Activated T-cell treated with anti-CD3 and anti-CD28 coated beads, Interleukin-2, amount 50 U/mL, for 4 hours (primary cell): ENCODE measurements at regions not wholly inside any gene's neighbourhood (a gene's known extent, or its start where the extent isn't known, plus 50 kb on each side); places are given as distances from the start of the nearest gene placed in this dataset.

Experiments used
- ATAC-seq, 2 donors: fragments of 200-7000 bp; cut with Tn5 transposase; one replicate each; pipeline ENCODE4 v1.10.0; 2021
- DNase-seq: peaks from one replicate; pipeline ENCODE4 v3.0.0-alpha.2; 2020
- H3K27me3 Mint-ChIP-seq: one replicate; pipeline ENCODE4 v1.8.0; 2021; ENCODE audit warnings: low read depth, mixed read lengths
- H3K36me3 Mint-ChIP-seq: one replicate; pipeline ENCODE4 v1.8.0; 2022; ENCODE audit warnings: mixed read lengths; ENCODE audit not compliant: insufficient read depth
- H3K4me1 Mint-ChIP-seq: one replicate; pipeline ENCODE4 v1.8.0; 2021; ENCODE audit warnings: low read depth, mixed read lengths
- H3K4me3 Mint-ChIP-seq: one replicate; pipeline ENCODE4 v1.8.0; 2021; ENCODE audit warnings: mild to moderate bottlenecking, moderate library complexity, mixed read lengths
- H3K9me3 Mint-ChIP-seq: one replicate; pipeline ENCODE4 v1.8.0; 2021; ENCODE audit warnings: mixed read lengths

- Mint-ChIP-seq H3K4me1 (no peaks in the 10 kb centered on the region), H3K4me3 (no peak overlapping the region), H3K27me3 (peaks cover 5% of the 10 kb centered on the region), H3K9me3 (no peaks in the 10 kb centered on the region), H3K36me3 (no peaks in the 10 kb centered on the region)
- no peak for ATAC-seq
- no peak for DNase-seq
Observed at GRCh38 chr2:120531863-120532600, 186.1 kb downstream of the INHBB start.

- no peaks in the 10 kb centered on the region for H3K4me1 Mint-ChIP-seq
- no peaks in the 10 kb centered on the region for H3K9me3 Mint-ChIP-seq
- H3K27me3 Mint-ChIP-seq, result peaks cover 3% of the 10 kb centered on the region
- H3K4me3 Mint-ChIP-seq, result no peak overlapping the region
- H3K36me3 Mint-ChIP-seq, result no peaks in the 10 kb centered on the region
- DNase-seq (no peak), ATAC-seq (no peak)
Observed at GRCh38 chr2:120533625-120534024, 187.7 kb downstream of the INHBB start.

GRCh38 chr2:120534457-120534856 lies 188.5 kb downstream of the INHBB start:
- Mint-ChIP-seq H3K4me3 (no peak overlapping the region), H3K36me3 (no peaks in the 10 kb centered on the region), H3K27me3 (peaks cover 3% of the 10 kb centered on the region), H3K9me3 (no peaks in the 10 kb centered on the region), H3K4me1 (no peaks in the 10 kb centered on the region)
- ATAC-seq (no peak), DNase-seq (no peak)

- Mint-ChIP-seq H3K27me3 (peaks cover 3% of the 10 kb centered on the region), H3K4me3 (no peak overlapping the region), H3K9me3 (no peaks in the 10 kb centered on the region), H3K4me1 (no peaks in the 10 kb centered on the region), H3K36me3 (no peaks in the 10 kb centered on the region)
- DNase-seq, result no peak
- no peak for ATAC-seq
Observed at GRCh38 chr2:120535081-120535480, 189.1 kb downstream of the INHBB start.

DNA sequence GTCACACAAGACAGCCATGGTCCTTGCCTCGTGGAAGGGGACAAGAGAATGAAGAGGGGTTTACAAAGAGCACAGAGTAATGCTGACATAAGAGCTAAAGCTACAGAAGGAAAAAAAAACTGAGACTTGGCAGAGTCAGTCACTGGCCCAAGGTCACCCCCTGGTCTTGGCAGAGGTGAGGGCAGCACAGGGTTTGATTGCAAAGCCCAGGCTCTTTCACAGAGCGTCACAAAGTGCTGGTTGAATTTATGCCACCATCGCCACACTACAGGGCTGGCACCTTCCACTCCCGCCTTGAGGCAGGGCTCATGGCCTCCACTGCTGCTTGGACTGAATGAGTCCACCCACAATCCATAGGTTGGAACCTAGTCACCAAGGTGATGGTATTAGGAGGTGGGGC lies 190.2 kb downstream of the INHBB start:
- Mint-ChIP-seq H3K27me3 (peaks cover 3% of the 10 kb centered on the region), H3K4me3 (no peak overlapping the region), H3K9me3 (no peaks in the 10 kb centered on the region), H3K4me1 (no peaks in the 10 kb centered on the region), H3K36me3 (no peaks in the 10 kb centered on the region)
- no peak for DNase-seq
- ATAC-seq, result no peak

DNA sequence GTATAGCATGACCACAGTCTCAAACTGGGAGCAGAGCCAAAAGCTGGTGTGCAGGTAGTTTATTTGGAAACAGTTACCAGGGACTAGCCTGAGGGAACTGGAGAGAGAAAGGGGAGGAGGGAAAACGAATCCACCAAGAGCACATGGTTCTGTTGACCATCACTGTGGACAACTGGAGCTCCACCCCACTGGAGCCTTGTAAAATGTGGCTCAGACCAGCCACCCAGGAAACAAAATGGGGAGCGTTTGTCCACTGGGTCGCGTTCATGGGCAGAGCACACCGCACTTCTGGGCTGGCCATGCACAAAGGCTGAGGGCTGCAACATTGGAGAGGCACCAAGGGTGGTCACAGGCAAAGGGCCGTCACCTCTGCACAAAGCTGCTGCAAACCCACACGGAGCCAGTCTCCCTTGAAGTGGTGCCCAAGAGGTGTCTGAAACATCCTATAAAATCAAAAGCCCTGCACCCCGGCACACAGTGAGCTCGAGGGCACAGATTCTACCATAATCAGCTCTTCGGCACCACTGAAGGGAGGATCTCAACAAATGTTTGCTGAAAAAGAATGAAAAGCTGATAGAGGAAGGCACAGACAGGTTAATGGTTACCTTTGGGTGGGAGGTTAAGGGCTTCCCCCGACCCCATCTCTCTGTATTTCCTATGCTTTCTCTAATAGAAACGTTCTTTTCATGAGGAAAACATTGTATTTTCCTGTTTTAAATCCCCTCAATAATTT lies 192.9 kb downstream of the INHBB start:
- no peak for ATAC-seq
- Mint-ChIP-seq H3K4me3 (no peak overlapping the region), H3K4me1 (no peaks in the 10 kb centered on the region), H3K9me3 (no peaks in the 10 kb centered on the region), H3K36me3 (no peaks in the 10 kb centered on the region), H3K27me3 (no peaks in the 10 kb centered on the region)
- no peak for DNase-seq

DNA sequence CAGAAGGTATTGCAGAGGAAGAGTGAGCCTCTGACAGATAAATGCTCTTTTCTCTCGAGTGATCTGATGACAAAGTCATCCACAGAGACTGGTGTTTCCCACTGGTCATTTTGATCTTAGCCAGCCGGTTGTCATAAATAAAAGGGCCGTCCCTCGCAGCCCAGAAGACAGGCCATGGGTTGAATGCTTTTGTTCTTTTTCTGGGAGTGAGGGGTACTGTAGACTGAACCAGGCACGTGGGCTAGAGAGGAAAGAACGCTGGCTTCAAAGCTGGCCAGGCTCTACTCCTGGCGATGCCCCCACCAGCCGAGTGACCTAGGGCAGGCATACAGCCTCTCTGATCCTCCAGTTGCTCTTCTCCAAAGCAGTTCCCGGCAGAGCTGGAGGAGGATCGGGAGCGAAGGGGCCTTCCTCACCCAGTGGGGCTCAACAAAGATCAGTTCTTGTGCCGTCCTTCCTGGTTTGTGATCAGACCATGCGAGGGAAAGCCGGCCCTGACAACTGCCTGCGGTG lies 193.5 kb downstream of the INHBB start:
- Mint-ChIP-seq H3K27me3 (no peaks in the 10 kb centered on the region), H3K4me3 (no peak overlapping the region), H3K36me3 (no peaks in the 10 kb centered on the region), H3K9me3 (no peaks in the 10 kb centered on the region), H3K4me1 (no peaks in the 10 kb centered on the region)
- ATAC-seq (no peak), DNase-seq (no peak)

- DNase-seq (no peak), ATAC-seq (no peak)
- H3K9me3 Mint-ChIP-seq, result no peaks in the 10 kb centered on the region
- no peaks in the 10 kb centered on the region for H3K27me3 Mint-ChIP-seq
- H3K36me3 Mint-ChIP-seq, result no peaks in the 10 kb centered on the region
- no peak overlapping the region for H3K4me3 Mint-ChIP-seq
- H3K4me1 Mint-ChIP-seq, result no peaks in the 10 kb centered on the region
Observed at GRCh38 chr2:120539937-120540718, 194.2 kb downstream of the INHBB start.

DNA sequence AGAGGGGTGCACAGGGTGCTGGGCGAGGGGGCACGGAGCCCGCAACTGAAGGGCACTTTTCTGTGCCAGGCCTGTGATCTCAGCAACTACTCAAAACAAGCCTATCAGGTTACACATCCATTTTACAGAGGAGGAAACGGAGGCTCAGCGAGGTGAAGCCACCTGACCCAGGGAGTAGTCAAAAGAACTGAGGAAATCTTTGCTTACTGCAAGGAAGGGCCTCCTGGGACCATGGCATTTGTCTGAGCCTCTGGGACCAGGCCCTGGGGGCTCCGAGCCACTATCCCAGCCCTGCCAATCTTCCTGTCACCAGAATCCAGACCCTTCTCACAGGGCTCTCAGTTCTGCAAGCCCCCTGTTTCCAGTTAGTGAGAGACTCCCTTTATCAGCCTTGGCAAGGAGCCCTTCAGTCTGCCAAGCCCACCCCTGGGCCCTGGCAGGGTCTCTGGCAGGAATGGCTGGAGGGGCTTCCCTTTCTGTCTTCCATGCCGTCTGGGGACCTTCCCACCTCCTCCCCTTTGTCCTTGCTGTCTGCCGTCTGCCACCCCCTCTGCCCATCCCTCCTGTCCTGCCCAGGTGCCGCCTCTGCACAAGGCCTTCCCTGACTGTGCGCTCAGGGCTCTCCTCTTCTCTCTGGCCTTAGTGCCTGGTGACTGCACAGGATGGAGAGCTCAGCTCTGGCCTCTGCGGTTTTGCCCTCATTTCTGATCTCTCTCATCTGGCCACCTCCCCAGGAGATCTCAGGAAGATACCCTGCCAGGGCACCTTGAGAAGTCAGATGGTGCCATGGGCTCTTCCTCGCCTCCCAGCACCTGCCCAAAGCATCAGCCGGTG lies 194.7 kb upstream of the GLI2 start:
- no peaks in the 10 kb centered on the region for H3K9me3 Mint-ChIP-seq
- no peaks in the 10 kb centered on the region for H3K36me3 Mint-ChIP-seq
- peaks cover under 1% of the 10 kb centered on the region for H3K27me3 Mint-ChIP-seq

DNA sequence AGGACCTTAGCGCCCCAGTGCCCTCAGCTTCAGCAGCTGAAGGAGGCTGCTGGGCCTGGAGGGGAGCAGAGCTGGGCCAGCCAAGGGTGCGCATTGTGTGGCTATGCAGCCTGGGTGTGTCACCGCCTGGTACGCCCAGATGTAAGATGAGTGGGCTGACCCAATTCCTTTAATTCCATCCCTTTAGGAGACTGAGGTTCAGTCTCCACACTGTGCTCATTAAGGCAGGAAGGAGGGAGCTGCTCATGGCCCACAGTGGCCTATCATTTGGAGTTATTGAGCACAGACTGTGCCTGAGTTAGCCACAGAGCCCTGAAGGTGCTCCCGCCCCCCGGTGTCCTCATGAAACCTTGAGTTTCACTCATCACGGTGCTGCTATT lies 194.1 kb upstream of the GLI2 start:
- H3K4me1 Mint-ChIP-seq, result no peaks in the 10 kb centered on the region
- DNase-seq, result no peak
- ATAC-seq, result no peak
- H3K4me3 Mint-ChIP-seq, result no peak overlapping the region
- H3K9me3 Mint-ChIP-seq, result no peaks in the 10 kb centered on the region
- no peaks in the 10 kb centered on the region for H3K36me3 Mint-ChIP-seq
- H3K27me3 Mint-ChIP-seq, result peaks cover 3% of the 10 kb centered on the region

More for the DNA sequence above, 194.7 kb upstream of the GLI2 start:
- H3K4me1 Mint-ChIP-seq, result no peaks in the 10 kb centered on the region
- no peak for DNase-seq
- H3K4me3 Mint-ChIP-seq, result no peak overlapping the region
- ATAC-seq, result no peak

DNA sequence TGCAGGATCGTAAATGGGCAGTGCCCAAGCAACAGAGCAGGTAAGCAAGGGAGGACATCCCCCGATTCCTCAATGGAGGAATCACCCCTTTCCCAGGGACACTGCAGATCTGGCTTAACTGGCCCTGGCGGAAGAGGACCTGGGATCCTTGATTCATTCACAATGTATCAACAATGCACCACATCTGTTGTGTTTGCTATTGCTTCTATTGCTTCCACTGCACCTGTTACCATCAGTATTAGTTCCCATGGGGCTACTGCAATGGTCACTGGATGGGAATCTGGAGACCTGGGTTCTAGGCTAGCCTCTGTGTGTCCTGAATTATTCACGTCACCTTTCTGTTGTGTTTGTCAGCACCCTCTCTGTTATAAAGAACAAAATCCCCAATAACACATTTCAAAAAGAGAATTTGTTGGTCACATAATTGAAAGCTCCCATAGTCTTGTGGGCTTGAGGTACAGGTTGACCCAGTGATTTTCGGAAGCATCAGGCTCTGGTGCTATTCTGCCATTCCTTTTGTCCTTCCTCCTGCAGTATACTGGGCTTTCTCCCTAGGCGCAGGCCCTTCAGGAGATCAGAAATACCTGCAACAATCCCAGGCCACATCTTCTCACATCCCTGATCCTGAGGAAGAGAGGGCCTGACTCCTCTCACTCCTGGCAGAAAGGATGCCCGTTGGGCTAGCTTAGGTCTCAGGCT lies 193.5 kb upstream of the GLI2 start:
- no peaks in the 10 kb centered on the region for H3K9me3 Mint-ChIP-seq

DNA sequence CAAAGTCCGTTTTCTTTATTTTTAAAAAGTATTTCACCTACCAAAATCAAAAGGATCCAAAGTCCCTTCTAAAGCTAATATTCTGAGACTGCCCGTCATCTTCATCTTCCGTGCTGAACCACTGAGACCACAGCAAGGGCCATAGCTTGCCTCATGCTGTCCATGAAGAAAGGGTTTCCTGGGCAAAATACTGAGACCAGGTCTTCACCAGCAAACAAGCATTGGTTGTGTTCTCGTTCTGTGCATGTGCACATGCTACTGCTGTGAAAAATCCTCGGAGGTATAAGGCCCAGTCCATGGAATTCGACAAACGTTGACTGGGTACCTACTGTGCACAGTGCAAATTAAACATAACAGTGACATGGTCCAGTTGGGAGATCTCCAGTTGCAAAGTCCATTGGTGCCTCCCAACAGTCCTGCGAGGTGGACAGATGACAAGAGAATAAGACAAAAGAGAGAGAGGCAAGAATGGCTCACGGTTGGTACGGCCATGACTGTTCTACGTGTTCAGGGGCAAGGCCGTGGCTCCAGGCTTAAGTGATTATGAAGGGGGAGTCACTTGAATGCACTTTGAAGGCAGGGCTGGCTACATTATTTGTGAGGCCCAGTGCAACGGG lies 192.6 kb upstream of the GLI2 start:
- Mint-ChIP-seq H3K4me3 (no peak overlapping the region), H3K36me3 (no peaks in the 10 kb centered on the region), H3K9me3 (no peaks in the 10 kb centered on the region), H3K27me3 (peaks cover 3% of the 10 kb centered on the region), H3K4me1 (no peaks in the 10 kb centered on the region)
- ATAC-seq (no peak), DNase-seq (no peak)

More for the DNA sequence above, 193.5 kb upstream of the GLI2 start:
- ATAC-seq (no peak), DNase-seq (no peak)
- Mint-ChIP-seq H3K4me3 (no peak overlapping the region), H3K4me1 (no peaks in the 10 kb centered on the region), H3K36me3 (no peaks in the 10 kb centered on the region), H3K27me3 (peaks cover 3% of the 10 kb centered on the region)

DNA sequence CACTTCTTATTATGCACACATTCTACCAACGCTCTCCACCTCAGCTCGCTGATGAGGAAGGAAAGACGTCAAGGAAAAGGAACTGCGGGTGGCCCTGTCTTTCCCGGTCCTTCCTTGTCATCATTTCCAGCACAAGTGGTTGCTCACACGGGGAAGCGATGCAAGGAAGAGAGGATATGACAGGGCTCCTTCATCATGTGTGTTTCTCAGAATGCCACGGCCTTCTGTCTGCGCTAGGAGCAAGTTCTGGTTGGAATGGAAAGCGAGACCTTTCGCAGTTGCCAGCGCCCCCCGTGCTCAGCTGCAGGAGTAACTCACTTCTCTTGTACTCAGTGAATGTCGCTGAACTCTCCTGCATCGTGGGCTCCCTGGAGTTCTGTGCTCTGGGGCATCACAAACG lies 191.8 kb upstream of the GLI2 start:
- DNase-seq, result no peak
- no peaks in the 10 kb centered on the region for H3K9me3 Mint-ChIP-seq
- no peak overlapping the region for H3K4me3 Mint-ChIP-seq
- no peaks in the 10 kb centered on the region for H3K36me3 Mint-ChIP-seq
- H3K4me1 Mint-ChIP-seq, result no peaks in the 10 kb centered on the region
- no peak for ATAC-seq
- H3K27me3 Mint-ChIP-seq, result peaks cover 3% of the 10 kb centered on the region
